ENCODE measurements at regions not wholly inside any gene's neighbourhood (a gene's known extent, or its start where the extent isn't known, plus 50 kb on each side); places are given as distances from the start of the nearest gene placed in this dataset.

- TF ChIP-seq CTCF (conservative IDR thresholded peaks at IDR 0.05) (no peak), EZH2 (IDR thresholded peaks at IDR 0.05; ENCODE audit: low read depth) (no peak)
Measured at GRCh38 chr17:77323413-77324171, 182.8 kb downstream of the SEC14L1 start.
